HL-60 (cell line): ENCODE measurements at regions not wholly inside any gene's neighbourhood (a gene's known extent, or its start where the extent isn't known, plus 50 kb on each side); places are given as distances from the start of the nearest gene placed in this dataset.

Source experiments
- DNase-seq, 2 experiments: peaks; one replicate each; pipeline ENCODE4 v3.0.0-alpha.2; 2010 to 2020; ENCODE audit warnings: low read depth in 1 of 2, low spot score in 1 of 2
- H3K27ac ChIP-seq: fragments of 250-450 bp; sonication (Bioruptor Pico); replicated peaks from 2 replicates; pipeline ENCODE4 v1.5.1; 2020; ENCODE audit warnings: mild to moderate bottlenecking, moderate library complexity
- H3K27me3 ChIP-seq: fragments of 250-450 bp; sonication (Bioruptor Pico); 2 replicates; pipeline ENCODE4 v1.5.1; 2021; ENCODE audit warnings: mild to moderate bottlenecking, moderate library complexity; ENCODE audit not compliant: insufficient read depth, poor library complexity, severe bottlenecking
- H3K4me3 ChIP-seq: replicated peaks from 2 replicates; pipeline ENCODE4 v1.5.1; 2011; ENCODE audit warnings: mild to moderate bottlenecking, control low read depth, low read length; ENCODE audit not compliant: insufficient read depth
- GABPA ChIP-seq: IDR thresholded peaks from 2 replicates; pipeline ENCODE4 v1.6.1; 2012; ENCODE audit warnings: low read depth
- POLR2AphosphoS5 ChIP-seq: IDR thresholded peaks from 2 replicates; pipeline ENCODE4 v1.6.1; 2012; ENCODE audit warnings: low read depth
- SPI1 ChIP-seq: IDR thresholded peaks from 2 replicates; pipeline ENCODE4 v1.6.1; 2012; ENCODE audit warnings: low read depth, mild to moderate bottlenecking, borderline replicate concordance
- TF ChIP-seq, protein P1 (sequence below): IDR thresholded peaks from 2 replicates; pipeline ENCODE4 v1.6.1; 2012; ENCODE audit warnings: low read depth; ENCODE audit not compliant: insufficient replicate concordance
- TF ChIP-seq, protein P2 (sequence below): IDR thresholded peaks from one replicate; pipeline ENCODE4 v1.5.1; 2011; ENCODE audit warnings: low read length, control low read depth, inconsistent platforms; ENCODE audit not compliant: insufficient read depth

DNA sequence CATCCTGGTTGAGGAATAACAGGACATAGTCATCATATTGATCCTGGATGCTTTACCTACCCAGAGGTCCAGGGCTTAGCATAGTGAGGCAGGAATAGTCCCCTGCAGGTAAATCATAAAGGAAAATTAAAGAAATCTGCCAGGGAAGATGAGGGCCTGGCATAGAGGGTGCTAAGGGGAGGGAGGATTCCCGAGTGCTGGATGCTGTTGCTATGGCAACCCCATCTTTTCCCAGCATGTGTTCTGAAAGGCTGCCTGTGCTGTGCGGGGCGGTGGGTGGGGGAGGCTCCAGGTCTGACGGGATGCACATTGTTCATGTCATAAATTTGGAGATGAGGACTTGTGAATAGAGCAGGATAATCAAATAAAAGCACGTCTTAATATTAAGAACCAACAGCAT lies 212.6 kb upstream of the PCSK2 start:
- DNase-seq, result no peak
- Histone ChIP-seq H3K27me3 (no peaks in the 10 kb centered on the region), H3K27ac (no peak overlapping the region), H3K4me3 (no peak overlapping the region)
- TF ChIP-seq POLR2AphosphoS5, result no peak
- no peak for TF ChIP-seq SPI1
- no peak for TF ChIP-seq GABPA
- TF ChIP-seq, protein P1, sequence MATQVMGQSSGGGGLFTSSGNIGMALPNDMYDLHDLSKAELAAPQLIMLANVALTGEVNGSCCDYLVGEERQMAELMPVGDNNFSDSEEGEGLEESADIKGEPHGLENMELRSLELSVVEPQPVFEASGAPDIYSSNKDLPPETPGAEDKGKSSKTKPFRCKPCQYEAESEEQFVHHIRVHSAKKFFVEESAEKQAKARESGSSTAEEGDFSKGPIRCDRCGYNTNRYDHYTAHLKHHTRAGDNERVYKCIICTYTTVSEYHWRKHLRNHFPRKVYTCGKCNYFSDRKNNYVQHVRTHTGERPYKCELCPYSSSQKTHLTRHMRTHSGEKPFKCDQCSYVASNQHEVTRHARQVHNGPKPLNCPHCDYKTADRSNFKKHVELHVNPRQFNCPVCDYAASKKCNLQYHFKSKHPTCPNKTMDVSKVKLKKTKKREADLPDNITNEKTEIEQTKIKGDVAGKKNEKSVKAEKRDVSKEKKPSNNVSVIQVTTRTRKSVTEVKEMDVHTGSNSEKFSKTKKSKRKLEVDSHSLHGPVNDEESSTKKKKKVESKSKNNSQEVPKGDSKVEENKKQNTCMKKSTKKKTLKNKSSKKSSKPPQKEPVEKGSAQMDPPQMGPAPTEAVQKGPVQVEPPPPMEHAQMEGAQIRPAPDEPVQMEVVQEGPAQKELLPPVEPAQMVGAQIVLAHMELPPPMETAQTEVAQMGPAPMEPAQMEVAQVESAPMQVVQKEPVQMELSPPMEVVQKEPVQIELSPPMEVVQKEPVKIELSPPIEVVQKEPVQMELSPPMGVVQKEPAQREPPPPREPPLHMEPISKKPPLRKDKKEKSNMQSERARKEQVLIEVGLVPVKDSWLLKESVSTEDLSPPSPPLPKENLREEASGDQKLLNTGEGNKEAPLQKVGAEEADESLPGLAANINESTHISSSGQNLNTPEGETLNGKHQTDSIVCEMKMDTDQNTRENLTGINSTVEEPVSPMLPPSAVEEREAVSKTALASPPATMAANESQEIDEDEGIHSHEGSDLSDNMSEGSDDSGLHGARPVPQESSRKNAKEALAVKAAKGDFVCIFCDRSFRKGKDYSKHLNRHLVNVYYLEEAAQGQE, result no peak
- TF ChIP-seq, protein P2, sequence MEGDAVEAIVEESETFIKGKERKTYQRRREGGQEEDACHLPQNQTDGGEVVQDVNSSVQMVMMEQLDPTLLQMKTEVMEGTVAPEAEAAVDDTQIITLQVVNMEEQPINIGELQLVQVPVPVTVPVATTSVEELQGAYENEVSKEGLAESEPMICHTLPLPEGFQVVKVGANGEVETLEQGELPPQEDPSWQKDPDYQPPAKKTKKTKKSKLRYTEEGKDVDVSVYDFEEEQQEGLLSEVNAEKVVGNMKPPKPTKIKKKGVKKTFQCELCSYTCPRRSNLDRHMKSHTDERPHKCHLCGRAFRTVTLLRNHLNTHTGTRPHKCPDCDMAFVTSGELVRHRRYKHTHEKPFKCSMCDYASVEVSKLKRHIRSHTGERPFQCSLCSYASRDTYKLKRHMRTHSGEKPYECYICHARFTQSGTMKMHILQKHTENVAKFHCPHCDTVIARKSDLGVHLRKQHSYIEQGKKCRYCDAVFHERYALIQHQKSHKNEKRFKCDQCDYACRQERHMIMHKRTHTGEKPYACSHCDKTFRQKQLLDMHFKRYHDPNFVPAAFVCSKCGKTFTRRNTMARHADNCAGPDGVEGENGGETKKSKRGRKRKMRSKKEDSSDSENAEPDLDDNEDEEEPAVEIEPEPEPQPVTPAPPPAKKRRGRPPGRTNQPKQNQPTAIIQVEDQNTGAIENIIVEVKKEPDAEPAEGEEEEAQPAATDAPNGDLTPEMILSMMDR, result no peak

DNA sequence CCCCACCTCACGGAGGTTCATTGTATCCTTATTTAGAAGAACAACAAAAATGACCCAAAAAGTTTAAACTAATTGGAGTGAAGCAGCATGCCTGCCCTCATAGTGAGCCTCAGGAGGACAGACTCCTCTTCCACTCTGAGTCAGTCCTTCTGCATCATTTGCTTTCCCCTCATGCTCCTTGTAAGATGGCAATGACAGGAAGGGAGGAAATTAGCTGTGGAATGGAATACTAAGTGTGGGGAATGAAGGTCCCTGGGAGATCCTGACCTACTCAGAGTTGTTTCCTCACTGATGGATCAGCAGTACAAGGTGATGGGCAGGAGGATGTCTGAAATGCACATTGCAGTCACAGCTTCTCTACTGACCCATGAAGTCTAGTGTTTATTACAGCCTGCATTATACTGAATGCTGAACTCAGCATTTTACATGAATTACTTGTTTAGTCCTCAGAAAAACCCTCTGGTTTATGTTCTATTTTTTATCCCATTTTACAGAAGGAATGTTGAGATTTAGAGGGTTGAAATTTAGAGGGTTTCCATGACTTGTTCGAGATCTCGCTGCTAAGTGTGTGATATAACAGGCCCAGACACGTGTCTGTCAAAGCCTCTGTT lies 212.0 kb upstream of the PCSK2 start:
- no peaks in the 10 kb centered on the region for H3K27me3 ChIP-seq
- TF ChIP-seq SPI1 (no peak), GABPA (no peak), POLR2AphosphoS5 (no peak)
- TF ChIP-seq, protein P2, result no peak
- TF ChIP-seq, protein P1, result no peak
- no peak overlapping the region for H3K27ac ChIP-seq
- DNase-seq, result no peak
- H3K4me3 ChIP-seq, result no peak overlapping the region

DNA sequence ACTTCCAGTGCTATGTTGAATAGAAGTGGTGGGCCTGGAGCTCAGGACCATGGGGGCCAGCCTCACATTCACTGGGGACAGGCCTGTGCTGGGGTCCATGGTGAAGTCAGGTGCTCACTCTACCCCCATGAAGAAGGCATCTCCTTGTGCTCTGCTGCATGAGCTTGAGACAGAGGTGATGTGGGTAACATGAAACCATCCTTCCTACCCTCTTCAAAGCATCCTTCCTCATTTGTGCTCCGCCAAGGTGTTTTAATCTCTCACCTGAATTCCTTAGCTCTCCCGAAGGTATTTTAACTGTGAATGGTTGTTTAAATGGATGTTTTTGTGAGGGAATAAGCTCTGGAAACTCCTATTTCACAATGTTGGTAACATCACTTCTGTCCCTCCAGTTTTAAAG lies 209.6 kb upstream of the PCSK2 start:
- no peak overlapping the region for H3K4me3 ChIP-seq
- TF ChIP-seq POLR2AphosphoS5, result no peak
- no peak for TF ChIP-seq GABPA
- TF ChIP-seq SPI1, result no peak
- TF ChIP-seq, protein P1, result no peak
- TF ChIP-seq, protein P2, result no peak
- DNase-seq, result no peak
- no peak overlapping the region for H3K27ac ChIP-seq
- no peaks in the 10 kb centered on the region for H3K27me3 ChIP-seq
